H1 (cell line): ENCODE measurements at regions not wholly inside any gene's neighbourhood (a gene's known extent, or its start where the extent isn't known, plus 50 kb on each side); places are given as distances from the start of the nearest gene placed in this dataset.

Experiments
- SAP30 ChIP-seq: fragments of 300-600 bp; sonication (generic); IDR thresholded peaks from 2 replicates; pipeline ENCODE4 v1.7.1; 2012; ENCODE audit warnings: low read length, moderate library complexity, mild to moderate bottlenecking, inconsistent platforms; ENCODE audit not compliant: insufficient read depth, insufficient replicate concordance

GRCh38 chr11:106379265-106379664 lies 301.8 kb downstream of the AASDHPPT start (continued):
- no peak for TF ChIP-seq SAP30
- TF ChIP-seq, all 59 proteins: peak for 0
